Heart right ventricle (tissue), 16 donors: ENCODE measurements at regions not wholly inside any gene's neighbourhood (a gene's known extent, or its start where the extent isn't known, plus 50 kb on each side); places are given as distances from the start of the nearest gene placed in this dataset.

Experiments used
- ATAC-seq, 8 donors: fragments of 200-7000 bp; cut with Tn5 transposase; one replicate each; pipeline ENCODE4 v1.9.1; 2020; ENCODE audit warnings: mild to moderate bottlenecking in 8 of 8, moderate library complexity in 8 of 8, moderate number of reproducible peaks in 1 of 8
- DNase-seq, 2 donors: peaks; one replicate each; pipeline ENCODE4 v3.0.0-alpha.2; 2020
- H3K27ac ChIP-seq, 10 donors: fragments of 200-600 bp; sonication (generic) in 2 of 10; one replicate each; pipeline versions ENCODE4 v1.5.0 to v1.8.0; 2020 to 2022; ENCODE audit warnings: mild to moderate bottlenecking in 3 of 10
- H3K27me3 ChIP-seq, 7 donors: fragments of 200-600 bp; one replicate each; pipeline ENCODE4 v1.8.0; 2021 to 2022; ENCODE audit warnings: mild to moderate bottlenecking in 2 of 7
- H3K36me3 ChIP-seq, 9 donors: fragments of 200-600 bp; sonication (generic) in 1 of 9; one replicate each; pipeline versions ENCODE4 v1.5.0 to v1.8.0; 2020 to 2022; ENCODE audit warnings: mild to moderate bottlenecking in 2 of 9
- H3K4me1 ChIP-seq, 9 donors: fragments of 200-600 bp; sonication (generic) in 1 of 9; one replicate each; pipeline versions ENCODE4 v1.5.0 to v1.8.0; 2020 to 2022; ENCODE audit warnings: mild to moderate bottlenecking in 4 of 9
- H3K4me3 ChIP-seq, 10 donors: fragments of 200-600 bp; sonication (generic) in 2 of 10; one replicate each; pipeline versions ENCODE4 v1.5.0 to v1.8.0; 2020 to 2022; ENCODE audit warnings: mild to moderate bottlenecking in 7 of 10, moderate library complexity in 2 of 10
- H3K9me3 ChIP-seq, 11 donors: fragments of 200-600 bp in 10 of 11; sonication (generic) in 2 of 11; one replicate each; pipeline versions ENCODE4 v1.5.0 to v1.8.0; 2013 to 2022; ENCODE audit warnings: mild to moderate bottlenecking in 2 of 11, control low read depth in 1 of 11, moderate library complexity in 1 of 11
- WGBS, 2 donors: extraction: QIAGEN DNeasy Blood & Tissue Kit; methylation state at CpG; one replicate each; pipeline ENCODE4 v1.1.7; 2013; ENCODE audit warnings: inconsistent platforms in 1 of 2; 5-methylcytosine and 5-hydroxymethylcytosine counted together
- intact Hi-C, 10 donors: fragments of 100-400 bp; cut with DNase I; formaldehyde crosslinking; loops; one replicate each; pipeline versions ENCODE4 v1.11.1 to v1.14.2; 2022
- TF ChIP-seq, protein P1 (sequence below), 9 donors: fragments of 200-600 bp; sonication (generic) in 2 of 9; IDR thresholded peaks; one replicate each; pipeline versions ENCODE4 v1.5.0 to v1.8.0; 2021 to 2022; ENCODE audit warnings: antibody characterized with exemption in 9 of 9, mild to moderate bottlenecking in 5 of 9, moderate library complexity in 1 of 9
- donor health status: Arrhythmogenic right ventricular cardiomyopathy.
- donor health status: ischemic (EF 13 %, LVEDD 7.1; RV severe dilation, severe dysfunction).
- donor health status: healthy with polysubstance abuse.
- donor health status: DM: no; HTN: yes; CAD: no.
- donor health status: DM: no; HTN: no; CAD: no.
- donor health status: ischemic (EF 25% LVEDD 6.9; RV normal size, moderate dysfunction).
- donor health status: ischemic (EF 25% LVEDD 5.7; RV mildly dilated, moderate dysfunction).
- donor health status: healthy.
- donor health status: DM: yes; HTN: yes; CAD: no.
- donor health status: Ischemic cardiomyopathy.
- donor health status: ischemic (EF 35%, LVEDD 5.7; RV mildly dilated, moderate dysfunction).
- donor health status: nonischemic (EF 11% LVEDD 7.7; RV severe dilation, severe dysfunction).
- donor health status: DM: yes; HTN: yes; CAD: no.
- donor health status: PGD.
- donor health status: ischemic (EF 29% LVEDD 5.4; RV normal size, mild dysfunction).
- donor health status: nonischemic (EF 23%, LVEDD 6.1; RV moderate dilation, normal function).

DNA sequence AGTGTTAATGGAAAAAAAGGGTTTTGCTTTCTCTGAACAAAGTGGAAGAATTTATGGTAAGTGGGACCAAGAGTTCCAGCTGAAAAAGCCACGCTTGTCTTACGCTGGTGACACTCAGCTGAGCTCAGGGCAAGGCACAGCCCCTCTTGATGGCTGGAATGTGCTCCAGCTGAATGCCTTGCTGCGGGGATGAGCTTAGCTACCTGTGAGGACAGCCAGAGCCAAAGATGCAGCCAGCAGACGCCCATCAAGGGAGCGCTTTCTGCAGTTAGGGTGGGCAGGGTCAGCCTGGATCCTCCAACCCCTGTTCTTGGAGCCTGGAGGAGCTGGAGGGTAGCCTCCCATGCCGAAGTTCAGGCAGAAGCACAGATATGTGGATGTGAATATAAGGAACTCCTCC is 191.4 kb downstream of the SCP2D1 start:
- ATAC-seq, result no peak
- Histone ChIP-seq H3K4me3 (no peak overlapping the region), H3K9me3 (no peaks in the 10 kb centered on the region), H3K4me1 (no peaks in the 10 kb centered on the region), H3K36me3 (no peaks in the 10 kb centered on the region), H3K27me3 (no peaks in the 10 kb centered on the region), H3K27ac (no peak overlapping the region)
- 66 to 67% methylated on average over 6 of the region's 6 CpGs for WGBS, 2 donors
- intact Hi-C loops, result no loop called here
- TF ChIP-seq, protein P1, sequence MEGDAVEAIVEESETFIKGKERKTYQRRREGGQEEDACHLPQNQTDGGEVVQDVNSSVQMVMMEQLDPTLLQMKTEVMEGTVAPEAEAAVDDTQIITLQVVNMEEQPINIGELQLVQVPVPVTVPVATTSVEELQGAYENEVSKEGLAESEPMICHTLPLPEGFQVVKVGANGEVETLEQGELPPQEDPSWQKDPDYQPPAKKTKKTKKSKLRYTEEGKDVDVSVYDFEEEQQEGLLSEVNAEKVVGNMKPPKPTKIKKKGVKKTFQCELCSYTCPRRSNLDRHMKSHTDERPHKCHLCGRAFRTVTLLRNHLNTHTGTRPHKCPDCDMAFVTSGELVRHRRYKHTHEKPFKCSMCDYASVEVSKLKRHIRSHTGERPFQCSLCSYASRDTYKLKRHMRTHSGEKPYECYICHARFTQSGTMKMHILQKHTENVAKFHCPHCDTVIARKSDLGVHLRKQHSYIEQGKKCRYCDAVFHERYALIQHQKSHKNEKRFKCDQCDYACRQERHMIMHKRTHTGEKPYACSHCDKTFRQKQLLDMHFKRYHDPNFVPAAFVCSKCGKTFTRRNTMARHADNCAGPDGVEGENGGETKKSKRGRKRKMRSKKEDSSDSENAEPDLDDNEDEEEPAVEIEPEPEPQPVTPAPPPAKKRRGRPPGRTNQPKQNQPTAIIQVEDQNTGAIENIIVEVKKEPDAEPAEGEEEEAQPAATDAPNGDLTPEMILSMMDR (IDR thresholded peaks at IDR 0.05), result no peak
- DNase-seq, result no peak

DNA sequence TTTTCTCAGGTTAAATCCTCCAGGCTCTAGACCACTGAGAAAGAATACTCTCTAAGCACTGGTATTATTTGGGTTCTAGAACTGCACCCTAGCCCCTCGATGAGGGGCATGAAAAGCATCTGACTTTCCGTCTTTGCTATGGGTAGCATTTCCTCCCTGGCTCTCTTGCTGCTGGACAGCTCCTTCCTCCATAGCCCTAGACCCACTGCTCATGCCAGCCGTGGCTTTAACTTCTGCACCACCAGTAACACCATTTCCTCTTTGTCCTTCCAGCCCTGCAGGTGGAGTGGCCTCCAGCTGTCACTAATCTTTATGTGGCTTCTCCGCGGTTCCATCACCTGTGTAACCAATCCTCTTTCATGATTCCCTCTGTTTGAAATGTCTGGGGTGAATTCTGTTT is 194.9 kb downstream of the SCP2D1 start:
- no peaks in the 10 kb centered on the region for H3K36me3 ChIP-seq
- no peaks in the 10 kb centered on the region for H3K9me3 ChIP-seq
- H3K27me3 ChIP-seq, result no peaks in the 10 kb centered on the region
- TF ChIP-seq, protein P1 (IDR thresholded peaks at IDR 0.05), result no peak
- DNase-seq (no peak), ATAC-seq (no peak)
- intact Hi-C loops, result no loop called here
- 48 to 62% methylated on average over 5 of the region's 5 CpGs for WGBS, 2 donors
- H3K4me3 ChIP-seq, result no peak overlapping the region
- H3K27ac ChIP-seq, result no peak overlapping the region
- H3K4me1 ChIP-seq, result peaks cover 0 to 11% (median 6%) of the 10 kb centered on the region in 9 donors

GRCh38 chr20:19009081-19009688 is 195.6 kb downstream of the SCP2D1 start:
- intact Hi-C loops, result no loop called here
- DNase-seq, result no peak
- TF ChIP-seq, protein P1 (IDR thresholded peaks at IDR 0.05), result no peak
- H3K27ac ChIP-seq, result no peak overlapping the region
- H3K27me3 ChIP-seq, result no peaks in the 10 kb centered on the region
- 69 to 85% methylated on average over 4 of the region's 4 CpGs for WGBS, 2 donors
- ATAC-seq, result no peak
- no peaks in the 10 kb centered on the region for H3K36me3 ChIP-seq
- no peaks in the 10 kb centered on the region for H3K9me3 ChIP-seq
- H3K4me3 ChIP-seq, result no peak overlapping the region
- peaks cover 0 to 11% (median 6%) of the 10 kb centered on the region in 9 donors for H3K4me1 ChIP-seq

- 36 to 48% methylated on average over 7 of the region's 7 CpGs for WGBS, 2 donors
- intact Hi-C loops, result no loop called here
Measured at GRCh38 chr20:19012676-19013075, 199.1 kb downstream of the SCP2D1 start.

More at GRCh38 chr20:19012676-19013075, 199.1 kb downstream of the SCP2D1 start:
- Histone ChIP-seq H3K27me3 (no peaks in the 10 kb centered on the region), H3K9me3 (no peaks in the 10 kb centered on the region), H3K4me1 (peaks cover 0 to 11% (median 6%) of the 10 kb centered on the region in 9 donors), H3K36me3 (no peaks in the 10 kb centered on the region), H3K4me3 (no peak overlapping the region), H3K27ac (no peak overlapping the region)
- ATAC-seq, result peak in 5 of 8 donors; percentile 43 to 80 (median 59)
- TF ChIP-seq, protein P1 (IDR thresholded peaks at IDR 0.05), result no peak
- no peak for DNase-seq
